GM19463 (cell line): ENCODE measurements at regions not wholly inside any gene's neighbourhood (a gene's known extent, or its start where the extent isn't known, plus 50 kb on each side); places are given as distances from the start of the nearest gene placed in this dataset.
"Not testable (repeated sequence)": the region's sequence is repeated elsewhere in the genome, so short reads cannot be mapped to it uniquely, and the experiment has no call there.

Source experiments
- ATAC-seq: cut with Tn5 transposase; IDR thresholded peaks from one replicate; pipeline ENCODE4 v1.9.1; 2021; ENCODE audit warnings: mild to moderate bottlenecking, moderate library complexity; ENCODE audit not compliant: unreplicated experiment

GRCh38 chr2:228535396-228535795 is 353.9 kb upstream of the SPHKAP start:
- ATAC-seq = no peak

GRCh38 chr2:228533156-228533555 is 351.7 kb upstream of the SPHKAP start:
- ATAC-seq = no peak

- ATAC-seq = no peak
These were observed 350.7 kb upstream of the SPHKAP start for GRCh38 chr2:228532233-228532632.

DNA sequence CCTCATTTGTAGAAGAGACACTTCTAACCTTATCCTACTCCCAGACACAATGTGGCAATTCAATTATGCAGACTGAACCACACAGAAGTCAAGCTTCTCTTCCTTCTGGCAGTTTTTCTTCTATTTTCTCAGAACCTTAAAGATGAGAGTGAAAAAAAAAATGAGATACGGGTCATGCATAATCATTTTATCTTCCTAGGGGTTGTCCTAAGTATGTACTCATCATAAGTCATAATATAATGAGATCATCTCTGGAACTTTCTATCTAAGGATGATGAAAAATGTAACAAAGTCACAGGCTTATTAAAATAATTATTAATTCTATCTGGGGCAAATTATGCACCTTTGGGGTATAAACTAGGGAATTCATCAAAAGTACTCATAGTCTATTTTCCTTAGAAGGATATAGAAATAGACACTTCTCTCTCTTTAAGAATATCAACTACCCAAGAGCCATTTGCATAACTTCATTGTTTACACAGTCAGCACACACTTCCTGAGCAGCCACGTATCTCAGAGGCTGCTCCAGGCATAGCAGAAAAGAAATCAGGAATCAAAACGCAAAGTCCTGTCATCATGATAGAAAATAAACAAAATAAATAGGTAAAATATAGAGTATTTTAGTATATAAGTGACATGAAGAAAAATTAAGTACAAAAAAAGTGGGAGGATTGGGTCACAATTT is 345.9 kb upstream of the SPHKAP start:
- no peak for ATAC-seq

DNA sequence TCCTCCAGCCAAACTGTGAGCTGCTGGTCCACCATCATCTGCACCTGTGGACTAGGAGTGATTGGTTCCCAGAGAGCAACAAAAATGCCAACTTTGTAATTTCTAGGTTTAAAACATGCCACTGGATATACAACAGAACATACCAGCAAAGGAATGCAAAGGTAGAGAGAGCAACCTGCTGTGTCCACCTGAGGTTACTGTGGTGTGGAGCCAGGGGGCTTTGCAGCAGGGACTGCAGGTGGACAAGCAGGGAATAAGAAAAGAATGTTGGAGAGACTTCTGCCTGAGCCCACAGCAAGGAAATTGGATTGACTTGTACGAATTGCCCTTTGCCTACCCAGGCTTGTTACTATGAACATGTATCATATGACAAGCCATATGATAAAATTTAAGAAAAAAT is 345.2 kb upstream of the SPHKAP start:
- no peak for ATAC-seq

- no peak for ATAC-seq
These were observed 341.5 kb upstream of the SPHKAP start for GRCh38 chr2:228522977-228523376.

- no peak for ATAC-seq
These were observed 340.8 kb upstream of the SPHKAP start for GRCh38 chr2:228522276-228522675.

DNA sequence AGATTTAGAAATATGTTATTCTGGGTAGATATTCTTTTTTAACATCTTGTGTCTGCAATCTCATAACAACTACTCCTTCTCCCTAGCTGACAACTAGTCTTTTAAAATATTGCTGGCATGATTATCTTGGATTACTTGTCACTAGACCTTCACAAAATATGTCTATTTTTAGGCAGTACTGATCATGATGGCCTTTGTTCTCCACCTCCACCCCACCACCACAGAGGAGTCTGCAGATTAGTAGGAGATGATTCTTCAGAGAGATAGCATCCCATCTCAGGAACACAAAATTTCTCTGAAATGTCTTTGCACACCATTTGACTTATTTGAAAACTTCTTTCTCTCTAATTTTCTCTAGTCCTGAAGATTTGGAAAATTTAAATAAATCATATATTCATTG is 338.1 kb upstream of the SPHKAP start:
- ATAC-seq = no peak

DNA sequence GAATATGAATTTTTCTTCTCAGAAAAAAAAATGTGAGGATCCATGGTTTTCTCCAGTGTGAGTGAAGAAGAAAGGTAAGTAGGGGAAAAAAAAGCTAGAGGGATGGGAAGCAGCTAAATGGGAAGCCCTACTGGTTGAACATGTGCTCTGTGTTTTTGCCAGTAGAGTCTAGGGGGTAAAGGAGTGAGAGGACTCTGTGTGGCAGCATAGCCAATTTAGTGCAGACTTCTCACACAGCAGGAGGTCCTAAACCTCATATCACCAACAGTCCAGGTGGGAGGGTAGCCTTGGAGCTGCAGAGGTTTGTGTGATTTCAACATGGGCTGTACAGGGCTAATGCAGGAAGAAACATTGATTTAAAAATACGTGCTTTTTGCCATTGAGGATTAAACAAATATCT is 334.5 kb upstream of the SPHKAP start:
- no peak for ATAC-seq

DNA sequence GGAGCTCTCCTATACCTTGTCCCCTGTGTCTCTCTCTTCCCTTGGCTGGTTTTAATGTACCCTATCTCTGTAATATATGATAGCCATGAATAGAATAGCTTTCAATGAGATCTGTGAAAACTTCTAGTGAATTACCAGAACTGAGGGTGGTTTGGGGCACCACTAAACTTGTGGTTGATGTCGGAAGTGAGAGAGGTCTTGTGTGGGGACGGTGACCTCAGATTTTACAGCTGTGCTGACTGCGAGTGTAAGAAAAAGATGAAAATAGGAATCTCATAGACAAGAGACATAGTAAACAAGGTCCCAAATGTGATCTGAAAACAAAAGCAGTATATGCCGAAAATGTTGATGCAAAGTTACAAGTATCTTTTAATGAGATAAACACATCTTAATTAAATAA is 332.0 kb upstream of the SPHKAP start:
- not testable (repeated sequence) for ATAC-seq

DNA sequence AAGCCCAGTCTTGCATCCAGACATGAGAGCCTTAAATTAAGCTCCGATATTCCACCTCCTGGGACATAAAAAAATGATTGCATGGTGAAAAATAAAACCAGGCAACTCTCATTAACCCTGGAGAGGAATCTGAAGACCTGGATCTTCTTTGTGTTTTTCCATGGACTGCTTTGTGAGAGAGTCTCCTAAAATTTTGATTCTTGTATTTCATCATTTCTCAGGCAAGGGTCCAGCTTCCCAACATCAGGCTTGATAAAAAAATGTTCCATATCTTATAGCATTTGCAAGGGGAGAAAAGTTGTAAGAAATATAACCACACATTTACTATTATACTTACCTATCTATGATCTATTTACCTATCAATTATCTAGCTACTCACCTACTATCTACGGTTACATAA is 327.5 kb upstream of the SPHKAP start:
- no peak for ATAC-seq

DNA sequence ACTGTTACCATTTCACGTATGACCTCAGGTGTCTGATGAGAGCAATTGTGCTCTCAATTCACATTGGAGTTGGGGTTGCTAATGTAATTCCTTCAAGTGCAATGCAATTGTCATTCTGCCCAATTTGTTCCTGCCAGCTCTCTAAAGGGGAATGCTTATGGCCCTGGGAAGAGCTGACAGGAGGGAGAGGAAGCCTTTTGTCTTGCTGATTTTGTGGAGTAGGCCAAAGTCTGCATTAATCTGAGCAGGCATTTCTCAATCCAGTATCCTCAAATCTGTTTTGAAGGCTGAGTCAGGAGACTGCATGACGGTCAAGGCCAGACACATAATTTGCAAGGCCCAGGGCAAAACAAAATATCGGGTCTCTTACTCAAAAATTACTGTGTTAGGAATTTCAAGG is 326.4 kb upstream of the SPHKAP start:
- ATAC-seq = no peak

GRCh38 chr2:228507231-228507824 is 325.8 kb upstream of the SPHKAP start:
- no peak for ATAC-seq

DNA sequence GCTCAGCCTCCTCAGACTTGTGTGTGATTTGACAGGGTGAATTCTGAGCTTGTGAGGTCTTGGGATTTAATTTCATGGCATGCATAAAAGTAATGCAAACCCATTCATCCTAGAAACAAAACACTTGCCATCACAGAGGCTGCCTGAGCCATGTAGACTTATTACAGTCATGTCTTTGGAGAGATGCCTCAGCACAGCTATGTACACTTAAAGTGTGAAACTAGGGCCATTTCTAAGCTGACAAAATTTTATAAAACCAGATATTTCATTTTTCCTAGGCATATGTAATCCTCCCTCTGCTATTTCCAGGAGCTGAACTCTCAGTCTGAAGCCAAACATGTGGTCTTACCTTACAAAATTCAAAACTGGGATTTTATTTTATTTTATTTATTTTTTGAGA is 322.2 kb upstream of the SPHKAP start:
- no peak for ATAC-seq

DNA sequence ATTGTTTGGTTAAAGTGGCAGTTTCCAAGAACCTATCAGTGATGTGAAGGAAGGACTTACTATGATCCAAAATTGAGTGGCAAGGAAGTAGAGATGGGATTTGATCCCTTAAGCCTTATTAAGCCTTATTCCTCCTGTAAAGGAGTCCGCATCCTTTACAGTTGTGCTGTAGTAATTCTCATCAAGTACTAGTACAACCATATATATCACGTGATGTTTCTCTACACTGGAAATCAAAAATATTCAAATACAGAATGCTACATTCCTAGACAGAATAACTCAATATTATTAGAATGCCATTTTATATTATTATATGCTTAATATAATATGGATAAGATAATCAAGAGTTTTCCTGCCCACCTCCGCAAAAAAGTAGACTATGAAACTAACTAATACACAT is 312.4 kb upstream of the SPHKAP start:
- no peak for ATAC-seq

- ATAC-seq = no peak
These were observed 297.5 kb upstream of the SPHKAP start for GRCh38 chr2:228479014-228479413.

GRCh38 chr2:228474466-228474865 is 293.0 kb upstream of the SPHKAP start:
- no peak for ATAC-seq

- no peak for ATAC-seq
These were observed 288.2 kb upstream of the SPHKAP start for GRCh38 chr2:228469721-228470120.

GRCh38 chr2:228466851-228467250 is 285.4 kb upstream of the SPHKAP start:
- ATAC-seq = no peak

DNA sequence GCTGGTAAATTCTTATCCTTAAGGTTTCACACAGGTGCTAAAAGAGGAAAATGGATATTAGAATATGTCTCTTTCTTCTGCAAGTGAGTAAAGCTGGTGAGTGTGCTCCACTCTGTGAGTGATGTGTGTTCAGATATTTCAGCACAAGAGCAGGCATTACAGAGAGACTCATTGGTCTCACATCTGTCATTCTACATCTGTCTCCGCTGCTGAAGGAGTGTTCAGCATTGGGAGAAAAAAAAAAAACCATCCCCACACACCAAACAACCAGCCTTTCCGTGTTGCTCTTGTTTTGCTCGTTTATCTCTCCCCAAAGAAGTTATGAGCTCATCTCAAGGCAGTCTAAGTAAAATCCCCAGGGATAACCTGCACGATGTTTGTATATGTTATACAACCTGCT is 283.9 kb upstream of the SPHKAP start:
- no peak for ATAC-seq

DNA sequence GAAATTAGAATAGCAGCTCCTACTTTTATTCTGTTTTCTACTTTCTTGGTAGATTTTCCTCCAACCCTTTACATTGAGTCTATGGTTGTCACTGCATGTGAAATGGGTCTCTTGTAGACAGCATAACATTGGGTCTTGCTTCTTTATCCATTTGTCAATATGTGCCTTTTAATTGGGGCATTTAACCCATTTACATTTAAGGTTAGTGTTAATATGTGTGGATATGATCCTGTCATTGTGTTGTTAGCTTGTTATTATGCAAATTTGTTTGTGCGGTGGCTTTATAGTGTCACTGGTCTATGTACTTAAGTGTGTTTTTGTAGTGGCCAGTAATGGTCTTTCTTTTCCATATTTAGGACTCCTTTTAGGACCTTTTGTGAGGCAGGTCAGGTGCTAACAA is 276.9 kb upstream of the SPHKAP start:
- ATAC-seq = no peak

DNA sequence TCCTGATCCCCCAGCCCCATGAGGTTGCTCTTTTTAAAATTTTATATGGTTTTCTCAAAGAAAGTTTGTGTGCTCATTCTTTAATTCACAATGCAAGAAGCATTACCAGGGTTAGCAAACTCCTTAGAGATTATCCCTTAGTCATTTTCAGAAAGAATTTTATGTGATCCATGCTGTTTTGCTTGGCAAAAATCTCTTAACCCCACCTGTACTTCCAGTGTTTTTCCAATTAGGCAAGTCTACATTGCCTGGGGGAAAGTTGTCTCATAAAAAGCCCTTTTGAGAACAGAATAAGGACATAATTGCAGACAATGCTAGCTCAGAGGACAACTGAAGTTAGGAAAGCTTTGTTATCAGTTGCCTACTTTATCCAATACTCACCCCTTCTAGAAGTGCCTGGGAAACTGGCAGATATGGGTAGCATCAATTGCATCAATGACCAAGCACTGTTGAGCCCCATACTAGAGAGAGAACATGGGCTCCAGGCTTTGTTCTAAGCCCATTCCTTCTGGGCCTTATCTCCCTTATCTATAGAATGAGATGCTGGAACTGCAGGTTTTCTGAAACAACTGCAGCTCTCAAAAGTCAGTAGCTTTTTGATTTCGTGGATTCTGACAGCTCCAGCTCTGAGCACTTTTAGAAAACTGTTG is 265.9 kb upstream of the SPHKAP start:
- ATAC-seq = no peak

- no peak for ATAC-seq
These were observed 265.2 kb upstream of the SPHKAP start for GRCh38 chr2:228446734-228447133.
